ENCODE measurements at regions not wholly inside any gene's neighbourhood (a gene's known extent, or its start where the extent isn't known, plus 50 kb on each side); places are given as distances from the start of the nearest gene placed in this dataset.

DNA sequence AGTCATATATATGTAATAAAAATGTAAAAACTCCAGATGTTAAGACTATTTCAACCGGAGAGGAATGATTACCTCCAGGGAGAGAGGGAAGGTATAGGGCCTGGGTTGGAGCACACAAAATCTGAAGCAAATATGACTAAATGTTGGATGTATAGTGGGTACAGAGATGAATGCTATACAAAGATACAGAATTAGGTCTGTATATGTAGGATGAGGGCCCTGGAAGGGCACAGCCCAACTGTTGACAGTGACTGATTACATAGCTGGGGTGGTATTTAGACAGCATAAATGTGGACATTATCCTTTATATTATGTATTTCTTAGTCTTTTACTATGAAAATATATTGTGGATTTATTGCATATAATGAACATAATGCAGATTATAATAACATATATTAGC is 94.4 kb upstream of the SPATA12 start:
- H3K27me3 ChIP-seq (ENCODE audit: insufficient read depth, low read length, poor library complexity), result no peaks in the 10 kb centered on the region
- DNase-seq (no peak), ATAC-seq (ENCODE audit: insufficient read depth, low read depth) (no peak)
- no peak overlapping the region for H3K4me2 ChIP-seq (ENCODE audit: insufficient read depth, low read length)
- no peak overlapping the region for H2AFZ ChIP-seq (ENCODE audit: low read depth, low read length)
- TF ChIP-seq EZH2 (IDR thresholded peaks at IDR 0.05; ENCODE audit: borderline replicate concordance, low read depth, low read length, severe bottlenecking), result no peak
- TF ChIP-seq, protein P1, sequence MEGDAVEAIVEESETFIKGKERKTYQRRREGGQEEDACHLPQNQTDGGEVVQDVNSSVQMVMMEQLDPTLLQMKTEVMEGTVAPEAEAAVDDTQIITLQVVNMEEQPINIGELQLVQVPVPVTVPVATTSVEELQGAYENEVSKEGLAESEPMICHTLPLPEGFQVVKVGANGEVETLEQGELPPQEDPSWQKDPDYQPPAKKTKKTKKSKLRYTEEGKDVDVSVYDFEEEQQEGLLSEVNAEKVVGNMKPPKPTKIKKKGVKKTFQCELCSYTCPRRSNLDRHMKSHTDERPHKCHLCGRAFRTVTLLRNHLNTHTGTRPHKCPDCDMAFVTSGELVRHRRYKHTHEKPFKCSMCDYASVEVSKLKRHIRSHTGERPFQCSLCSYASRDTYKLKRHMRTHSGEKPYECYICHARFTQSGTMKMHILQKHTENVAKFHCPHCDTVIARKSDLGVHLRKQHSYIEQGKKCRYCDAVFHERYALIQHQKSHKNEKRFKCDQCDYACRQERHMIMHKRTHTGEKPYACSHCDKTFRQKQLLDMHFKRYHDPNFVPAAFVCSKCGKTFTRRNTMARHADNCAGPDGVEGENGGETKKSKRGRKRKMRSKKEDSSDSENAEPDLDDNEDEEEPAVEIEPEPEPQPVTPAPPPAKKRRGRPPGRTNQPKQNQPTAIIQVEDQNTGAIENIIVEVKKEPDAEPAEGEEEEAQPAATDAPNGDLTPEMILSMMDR (IDR thresholded peaks at IDR 0.05; ENCODE audit: borderline replicate concordance, extremely low read depth, low read length, poor library complexity, severe bottlenecking), result no peak
- no peaks in the 10 kb centered on the region for H3K4me1 ChIP-seq (ENCODE audit: insufficient read depth, low read length)
- H3K9ac ChIP-seq (ENCODE audit: low read depth, low read length), result no peak overlapping the region
- no peaks in the 10 kb centered on the region for H3K9me3 ChIP-seq (ENCODE audit: insufficient read depth, low read length, severe bottlenecking)
- no peak overlapping the region for H3K4me3 ChIP-seq (ENCODE audit: low read depth in 1 of 2, low read length in 2 of 2)
- H3K27ac ChIP-seq (ENCODE audit: low read length), result no peak overlapping the region
- no peaks in the 10 kb centered on the region for H4K20me1 ChIP-seq (ENCODE audit: insufficient read depth, low read length)
- no peaks in the 10 kb centered on the region for H3K36me3 ChIP-seq (ENCODE audit: insufficient read depth, low read length)
- H3K79me2 ChIP-seq (ENCODE audit: insufficient read depth, low read length), result no peaks in the 10 kb centered on the region

GRCh38 chr3:56962922-56963321 is 97.5 kb upstream of the SPATA12 start:
- Histone ChIP-seq H2AFZ (ENCODE audit: low read depth, low read length) (no peak overlapping the region), H4K20me1 (ENCODE audit: insufficient read depth, low read length) (no peaks in the 10 kb centered on the region), H3K36me3 (ENCODE audit: insufficient read depth, low read length) (no peaks in the 10 kb centered on the region), H3K9me3 (ENCODE audit: insufficient read depth, low read length, severe bottlenecking) (no peaks in the 10 kb centered on the region), H3K4me1 (ENCODE audit: insufficient read depth, low read length) (no peaks in the 10 kb centered on the region), H3K9ac (ENCODE audit: low read depth, low read length) (no peak overlapping the region), H3K27ac (ENCODE audit: low read length) (no peak overlapping the region), H3K4me2 (ENCODE audit: insufficient read depth, low read length) (no peak overlapping the region), H3K4me3 (ENCODE audit: low read depth in 1 of 2, low read length in 2 of 2) (no peak overlapping the region), H3K79me2 (ENCODE audit: insufficient read depth, low read length) (no peaks in the 10 kb centered on the region), H3K27me3 (ENCODE audit: insufficient read depth, low read length, poor library complexity) (no peaks in the 10 kb centered on the region)
- TF ChIP-seq, protein P1 (IDR thresholded peaks at IDR 0.05; ENCODE audit: borderline replicate concordance, extremely low read depth, low read length, poor library complexity, severe bottlenecking), result no peak
- no peak for TF ChIP-seq EZH2 (IDR thresholded peaks at IDR 0.05; ENCODE audit: borderline replicate concordance, low read depth, low read length, severe bottlenecking)
- DNase-seq (no peak), ATAC-seq (ENCODE audit: insufficient read depth, low read depth) (no peak)

GRCh38 chr3:56962206-56962605 is 98.3 kb upstream of the SPATA12 start:
- ATAC-seq (ENCODE audit: insufficient read depth, low read depth), result no peak
- TF ChIP-seq EZH2 (IDR thresholded peaks at IDR 0.05; ENCODE audit: borderline replicate concordance, low read depth, low read length, severe bottlenecking), result no peak
- TF ChIP-seq, protein P1 (IDR thresholded peaks at IDR 0.05; ENCODE audit: borderline replicate concordance, extremely low read depth, low read length, poor library complexity, severe bottlenecking), result no peak
- Histone ChIP-seq H3K4me3 (ENCODE audit: low read depth in 1 of 2, low read length in 2 of 2) (no peak overlapping the region), H3K9me3 (ENCODE audit: insufficient read depth, low read length, severe bottlenecking) (no peaks in the 10 kb centered on the region), H3K27ac (ENCODE audit: low read length) (no peak overlapping the region), H3K4me1 (ENCODE audit: insufficient read depth, low read length) (no peaks in the 10 kb centered on the region), H3K9ac (ENCODE audit: low read depth, low read length) (no peak overlapping the region), H3K4me2 (ENCODE audit: insufficient read depth, low read length) (no peak overlapping the region), H3K79me2 (ENCODE audit: insufficient read depth, low read length) (no peaks in the 10 kb centered on the region), H3K27me3 (ENCODE audit: insufficient read depth, low read length, poor library complexity) (no peaks in the 10 kb centered on the region), H3K36me3 (ENCODE audit: insufficient read depth, low read length) (no peaks in the 10 kb centered on the region), H4K20me1 (ENCODE audit: insufficient read depth, low read length) (no peaks in the 10 kb centered on the region), H2AFZ (ENCODE audit: low read depth, low read length) (no peak overlapping the region)
- DNase-seq, result no peak
